HAP-1 (cell line): ENCODE measurements at regions not wholly inside any gene's neighbourhood (a gene's known extent, or its start where the extent isn't known, plus 50 kb on each side); places are given as distances from the start of the nearest gene placed in this dataset.
A peak's percentile ranks its signal among the peaks of the same experiment; 100 is the strongest.

ENCODE experiments used
- DNase-seq, 2 experiments: peaks; one replicate each; pipeline ENCODE4 v3.0.0-alpha.2; 2016 to 2020; ENCODE audit warnings: low spot score in 2 of 2
- H3K27me3 ChIP-seq: fragments of 250-450 bp; sonication (Bioruptor Pico); 2 replicates; pipeline ENCODE4 v1.5.1; 2020; ENCODE audit warnings: low read depth, mild to moderate bottlenecking, moderate library complexity
- H3K36me3 ChIP-seq: fragments of 250-450 bp; sonication (Bioruptor Pico); replicated peaks from 2 replicates; pipeline ENCODE4 v1.5.1; 2020; ENCODE audit warnings: mild to moderate bottlenecking
- H3K4me1 ChIP-seq: fragments of 250-450 bp; sonication (Bioruptor Pico); 2 replicates; pipeline ENCODE4 v1.5.1; 2020; ENCODE audit warnings: mild to moderate bottlenecking
- H3K4me3 ChIP-seq: fragments of 250-450 bp; sonication (Bioruptor Pico); 2 replicates; pipeline ENCODE4 v1.5.1; 2020; ENCODE audit warnings: mild to moderate bottlenecking, moderate library complexity
- H3K9me3 ChIP-seq: fragments of 250-450 bp; sonication (Bioruptor Pico); 2 replicates; pipeline ENCODE4 v1.5.1; 2020; ENCODE audit warnings: mild to moderate bottlenecking, moderate library complexity
- in situ Hi-C: fragments of 300-500 bp; cut with MboI; formaldehyde crosslinking; loops from 3 replicates; pipeline ENCODE4 v1.14.3; 2020; ENCODE audit warnings: low sequenced_read_pairs, inconsistent platforms, mixed read lengths

DNA sequence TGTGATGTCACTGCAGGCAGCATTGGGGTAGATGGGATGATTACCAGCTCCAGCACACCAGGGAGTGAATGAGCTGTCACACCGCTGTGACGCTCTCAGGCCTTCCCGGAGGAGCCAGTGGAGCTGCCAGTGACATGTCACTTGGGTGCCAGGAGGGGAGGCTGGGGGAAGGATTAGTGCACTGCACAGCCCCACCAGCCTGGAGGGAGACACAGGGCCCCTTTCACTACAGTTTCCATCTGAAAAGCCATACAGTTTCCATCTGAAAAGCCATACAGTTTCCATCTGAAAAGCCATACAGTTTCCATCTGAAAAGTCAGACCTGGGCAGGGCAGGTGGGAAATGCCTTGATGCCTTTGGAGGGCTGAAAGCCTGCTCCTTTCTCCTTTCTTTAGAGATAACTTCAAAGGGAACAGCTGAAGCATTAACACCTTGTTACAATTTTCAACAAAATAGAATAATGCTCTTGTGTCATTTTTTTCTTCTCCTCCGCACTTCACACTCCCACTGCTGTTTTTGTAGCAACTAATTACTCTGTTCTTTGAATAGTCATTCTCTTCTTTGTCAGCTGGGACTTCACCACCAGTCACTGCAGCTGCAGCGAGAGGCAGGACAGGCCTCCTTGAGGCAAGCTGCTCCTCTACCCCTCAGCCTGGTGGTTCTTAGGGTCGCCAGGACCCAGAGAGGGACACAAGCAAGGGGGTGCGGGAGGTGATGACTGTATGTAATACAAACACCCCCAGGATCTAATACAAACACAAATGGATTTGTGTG lies 256.9 kb upstream of the RGS6 start:
- Histone ChIP-seq H3K9me3 (no peaks in the 10 kb centered on the region; the same call in 1 of the 2 replicates), H3K4me3 (no peak overlapping the region), H3K36me3 (no peaks in the 10 kb centered on the region), H3K27me3 (no peaks in the 10 kb centered on the region), H3K4me1 (peaks cover 12% of the 10 kb centered on the region)
- in situ Hi-C loops = no loop called here
- DNase-seq = peak; percentile 75 to 79

DNA sequence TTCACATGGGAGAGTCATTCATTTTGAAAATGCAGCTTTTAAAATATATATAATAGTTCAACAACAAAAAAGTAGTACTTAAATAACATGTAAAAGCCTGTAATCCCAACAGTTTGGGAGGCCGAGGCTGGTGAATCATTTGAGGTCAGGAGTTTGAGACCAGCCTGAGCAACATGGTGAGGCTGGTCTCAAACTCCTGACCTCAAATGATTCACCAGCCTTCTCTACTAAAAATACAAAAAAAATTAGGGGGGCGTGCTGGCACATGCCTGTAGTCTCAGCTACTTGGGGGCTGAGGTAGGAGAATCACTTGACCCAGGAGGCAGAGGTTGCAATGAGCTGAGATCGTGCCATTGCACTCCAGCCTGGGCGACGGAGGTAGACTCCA lies 256.3 kb upstream of the RGS6 start:
- no peak for DNase-seq
- no peaks in the 10 kb centered on the region; the same call in 1 of the 2 replicates for H3K9me3 ChIP-seq
- H3K4me1 ChIP-seq = peaks cover 12% of the 10 kb centered on the region
- no peaks in the 10 kb centered on the region for H3K27me3 ChIP-seq
- no peak overlapping the region for H3K4me3 ChIP-seq
- H3K36me3 ChIP-seq = no peaks in the 10 kb centered on the region
- in situ Hi-C loops = no loop called here

DNA sequence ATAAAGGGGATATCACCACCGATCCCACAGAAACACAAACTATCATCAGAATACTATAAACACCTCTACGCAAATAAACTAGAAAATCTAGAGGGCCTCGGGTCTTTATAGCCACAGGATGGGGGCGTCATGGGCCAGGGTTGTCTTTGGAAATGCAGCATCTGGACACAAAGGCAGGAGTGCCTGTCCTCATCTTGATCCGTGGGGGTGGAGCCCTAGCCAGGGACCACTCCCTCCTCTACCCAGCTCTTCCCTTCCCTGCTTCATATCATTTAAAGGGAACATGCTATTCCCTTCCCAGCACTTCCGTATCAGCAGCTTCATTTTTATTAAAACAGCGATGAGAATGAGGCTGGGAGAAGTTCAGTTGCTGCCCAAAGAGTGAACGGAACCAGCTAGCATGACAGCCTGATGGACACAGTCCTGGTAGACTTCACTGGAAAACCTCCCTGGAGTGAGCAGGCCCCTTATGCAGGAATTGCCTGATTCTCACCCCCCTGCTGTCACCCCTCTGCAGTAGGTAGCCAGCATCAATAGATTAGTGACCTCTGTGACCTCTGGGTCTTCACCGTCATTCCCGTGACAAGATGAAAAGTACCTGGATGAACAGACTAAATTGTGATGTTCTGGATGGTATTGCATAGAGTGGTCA lies 251.4 kb upstream of the RGS6 start:
- no peak for DNase-seq

DNA sequence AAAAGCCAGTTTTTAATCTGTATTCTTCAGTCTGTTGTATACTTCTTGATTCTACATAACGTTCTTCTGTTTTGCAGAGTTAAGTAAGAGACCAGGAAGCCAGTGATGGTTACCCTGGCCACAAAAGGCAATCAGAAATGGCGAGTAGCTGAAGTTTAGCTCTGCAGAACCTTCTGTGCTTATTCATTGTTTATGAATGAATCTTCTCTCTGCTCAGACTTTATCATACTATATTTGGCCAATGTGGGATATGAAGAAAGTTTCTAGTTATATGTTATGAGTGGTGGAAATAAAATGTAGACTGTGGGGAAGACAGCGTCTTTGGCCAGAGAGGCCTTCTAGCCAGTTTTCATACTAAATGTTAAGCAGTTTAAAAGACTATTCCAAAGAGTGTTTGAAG lies 249.9 kb upstream of the RGS6 start:
- Histone ChIP-seq H3K4me1 (no peaks in the 10 kb centered on the region), H3K4me3 (no peak overlapping the region), H3K9me3 (no peaks in the 10 kb centered on the region; the same call in 1 of the 2 replicates), H3K27me3 (no peaks in the 10 kb centered on the region), H3K36me3 (no peaks in the 10 kb centered on the region)
- no peak for DNase-seq
- in situ Hi-C loops = no loop called here

More for the DNA sequence above, 251.4 kb upstream of the RGS6 start:
- Histone ChIP-seq H3K9me3 (no peaks in the 10 kb centered on the region; the same call in 1 of the 2 replicates), H3K27me3 (no peaks in the 10 kb centered on the region), H3K36me3 (no peaks in the 10 kb centered on the region), H3K4me1 (peaks cover 2% of the 10 kb centered on the region; the same call in 1 of the 2 replicates), H3K4me3 (no peak overlapping the region)
- in situ Hi-C loops = no loop called here

DNA sequence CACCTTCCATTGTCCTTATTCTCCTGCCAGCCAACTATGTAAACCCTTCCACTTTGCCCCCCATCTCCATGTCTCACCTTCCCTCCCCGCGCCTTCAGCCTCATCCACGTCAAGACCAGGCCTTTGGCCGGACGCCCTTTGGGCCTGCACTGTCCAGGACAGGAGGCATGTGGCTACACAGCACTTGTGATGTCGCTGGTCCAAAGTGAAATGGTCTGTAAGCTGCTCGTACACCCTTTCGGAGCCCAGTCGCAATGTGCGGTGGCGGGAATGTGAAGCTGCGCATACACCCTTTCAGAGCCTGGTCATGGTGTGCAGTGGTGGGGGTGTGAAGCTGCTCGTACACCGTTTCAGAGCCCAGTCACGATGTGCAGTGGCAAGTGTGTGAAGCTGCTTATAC lies 247.9 kb upstream of the RGS6 start:
- no peak for DNase-seq
- Histone ChIP-seq H3K4me1 (no peaks in the 10 kb centered on the region), H3K9me3 (no peaks in the 10 kb centered on the region), H3K36me3 (no peaks in the 10 kb centered on the region), H3K27me3 (no peaks in the 10 kb centered on the region), H3K4me3 (no peak overlapping the region)
- in situ Hi-C loops = no loop called here

DNA sequence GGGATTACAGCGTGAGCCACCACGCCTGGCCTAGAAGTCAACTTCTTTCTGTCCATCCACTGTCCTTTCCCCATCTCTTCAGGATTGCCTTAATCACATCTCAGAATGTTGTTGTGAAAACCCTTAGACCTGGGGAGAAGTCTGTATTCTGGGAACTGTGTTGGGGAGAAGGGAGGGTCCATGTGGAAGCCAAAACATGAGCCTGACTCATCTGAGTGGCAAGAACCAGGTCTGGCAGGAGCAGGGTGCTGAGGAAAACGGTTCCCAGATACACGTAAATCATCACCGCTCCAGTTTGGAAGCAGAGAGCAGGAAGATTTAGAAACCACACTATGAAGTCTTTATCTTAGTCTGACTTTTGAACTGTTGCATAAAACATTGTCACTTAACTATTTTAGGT lies 245.6 kb upstream of the RGS6 start:
- H3K4me1 ChIP-seq = no peaks in the 10 kb centered on the region
- no peaks in the 10 kb centered on the region for H3K27me3 ChIP-seq
- in situ Hi-C loops = no loop called here
- no peak for DNase-seq
- no peaks in the 10 kb centered on the region for H3K9me3 ChIP-seq
- no peak overlapping the region for H3K4me3 ChIP-seq
- no peaks in the 10 kb centered on the region for H3K36me3 ChIP-seq

DNA sequence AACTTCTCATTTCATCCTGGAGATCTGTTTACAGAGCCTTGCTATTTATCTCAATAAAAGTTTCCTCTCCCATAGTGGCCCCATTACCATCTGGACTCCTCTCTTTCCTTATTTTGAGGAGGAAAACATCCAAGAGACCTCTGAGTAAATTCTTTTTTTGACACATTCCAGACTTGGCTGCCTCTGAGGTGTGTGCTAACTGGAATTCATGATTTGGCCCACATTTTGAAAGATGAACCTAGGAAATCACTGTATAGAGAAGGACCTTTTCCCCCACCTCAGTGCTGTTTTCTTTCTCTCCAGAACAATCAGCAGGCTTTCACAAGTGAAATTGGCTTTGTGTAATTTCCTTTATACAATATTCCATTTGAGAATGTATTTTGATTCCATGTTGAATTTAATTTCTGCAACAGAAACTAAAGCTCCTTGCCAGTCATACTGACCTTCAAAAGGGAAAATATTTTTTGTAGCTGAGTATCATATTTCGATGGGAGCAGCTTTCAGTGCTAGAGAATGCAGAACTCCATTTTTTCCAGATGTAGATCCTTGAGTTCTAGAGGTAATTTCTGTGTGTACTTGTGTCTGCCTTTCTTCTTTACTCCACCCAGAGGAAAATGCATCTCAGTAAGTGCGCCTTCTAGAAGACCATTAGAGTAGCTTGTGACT lies 244.9 kb upstream of the RGS6 start:
- no peaks in the 10 kb centered on the region for H3K36me3 ChIP-seq
- H3K27me3 ChIP-seq = no peaks in the 10 kb centered on the region
- no peaks in the 10 kb centered on the region for H3K4me1 ChIP-seq
- no peak overlapping the region for H3K4me3 ChIP-seq
- in situ Hi-C loops = no loop called here
- H3K9me3 ChIP-seq = no peaks in the 10 kb centered on the region
- DNase-seq = no peak

DNA sequence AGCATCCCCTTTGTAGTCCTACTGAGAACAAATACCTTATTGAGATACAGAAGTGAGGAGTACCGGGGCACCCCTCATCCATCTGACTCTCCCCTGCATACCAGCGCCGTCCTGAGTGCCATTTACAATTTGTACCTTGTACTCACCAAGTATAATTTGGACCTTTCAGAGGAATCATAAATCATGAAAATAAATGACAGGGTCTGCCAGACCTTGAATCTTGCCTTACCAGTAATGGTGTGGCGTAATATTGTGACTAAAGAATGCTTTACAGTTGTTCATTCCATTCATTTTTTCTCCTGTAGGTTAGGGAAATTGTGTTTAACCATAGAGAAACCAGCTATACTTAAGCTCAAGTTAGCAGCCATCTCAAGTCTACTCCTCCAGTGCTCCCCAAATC lies 243.7 kb upstream of the RGS6 start:
- Histone ChIP-seq H3K4me1 (no peaks in the 10 kb centered on the region), H3K27me3 (no peaks in the 10 kb centered on the region), H3K4me3 (no peak overlapping the region), H3K9me3 (no peaks in the 10 kb centered on the region), H3K36me3 (no peaks in the 10 kb centered on the region)
- no peak for DNase-seq
- in situ Hi-C loops = no loop called here

DNA sequence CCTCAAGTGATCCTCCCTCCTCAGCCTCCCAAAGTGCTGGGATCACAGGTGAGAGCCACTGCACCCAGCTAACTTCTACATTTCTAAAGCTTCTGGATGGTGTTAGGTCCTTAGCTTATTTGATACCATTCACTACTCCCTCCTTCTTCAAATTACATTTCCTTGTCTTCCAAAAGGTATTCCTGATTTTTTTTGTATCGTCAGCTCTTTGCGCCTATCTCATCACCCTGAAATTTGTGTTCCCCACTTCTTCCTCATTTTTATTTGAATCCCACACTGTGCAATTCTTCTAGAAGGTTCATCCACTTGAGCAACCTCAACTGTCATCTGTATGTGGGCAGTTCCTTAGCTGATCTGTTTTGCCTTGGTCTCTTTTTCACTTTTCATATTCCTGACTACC lies 241.8 kb upstream of the RGS6 start:
- H3K36me3 ChIP-seq = no peaks in the 10 kb centered on the region
- H3K4me1 ChIP-seq = peaks cover 6% of the 10 kb centered on the region; the same call in 1 of the 2 replicates
- H3K9me3 ChIP-seq = no peaks in the 10 kb centered on the region
- no peak for DNase-seq
- no peaks in the 10 kb centered on the region for H3K27me3 ChIP-seq
- in situ Hi-C loops = no loop called here
- no peak overlapping the region for H3K4me3 ChIP-seq

DNA sequence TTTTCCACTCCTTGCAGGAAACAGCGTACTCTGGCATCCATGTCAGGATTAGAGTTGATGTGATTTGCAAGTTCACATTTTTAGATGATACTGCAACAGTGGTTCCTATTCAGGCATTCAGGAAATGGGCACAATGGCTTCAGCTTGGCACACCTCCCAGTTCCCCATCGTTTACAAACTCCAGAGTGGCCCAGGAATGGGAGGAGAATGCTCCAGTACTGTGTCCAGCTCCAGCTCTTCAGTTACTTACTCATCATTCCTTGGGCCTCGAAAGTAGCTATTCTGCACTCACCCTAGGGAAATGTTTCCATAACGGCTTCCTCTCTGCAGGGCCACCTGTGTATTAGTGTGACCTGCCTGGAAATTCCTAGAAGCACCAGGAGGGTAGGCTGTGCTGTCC lies 239.7 kb upstream of the RGS6 start:
- Histone ChIP-seq H3K9me3 (no peaks in the 10 kb centered on the region), H3K4me1 (peaks cover 6% of the 10 kb centered on the region; the same call in 1 of the 2 replicates), H3K4me3 (no peak overlapping the region), H3K27me3 (no peaks in the 10 kb centered on the region), H3K36me3 (no peaks in the 10 kb centered on the region)
- DNase-seq = no peak
- in situ Hi-C loops = no loop called here

DNA sequence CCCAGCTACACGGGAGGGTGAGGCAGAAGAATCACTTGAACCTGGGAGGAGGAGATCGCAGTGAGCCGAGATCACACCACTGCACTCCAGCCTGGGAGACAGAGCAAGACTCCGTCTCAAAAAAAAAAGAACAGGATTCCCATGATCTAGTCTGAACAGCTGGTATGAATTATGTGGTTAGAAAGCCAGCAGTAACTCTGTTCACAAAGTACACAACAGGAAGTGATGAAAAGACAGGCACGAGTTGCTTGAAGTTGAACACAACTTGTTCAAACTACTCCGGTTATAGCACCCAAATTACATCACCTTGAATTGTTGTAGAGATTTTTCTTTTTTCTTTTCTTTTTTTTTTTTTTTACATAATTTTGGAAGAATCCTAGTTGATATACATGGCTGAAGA lies 238.8 kb upstream of the RGS6 start:
- no peaks in the 10 kb centered on the region for H3K27me3 ChIP-seq
- H3K4me1 ChIP-seq = peaks cover 6% of the 10 kb centered on the region; the same call in 1 of the 2 replicates
- H3K9me3 ChIP-seq = no peaks in the 10 kb centered on the region
- no peak for DNase-seq
- no peaks in the 10 kb centered on the region for H3K36me3 ChIP-seq
- H3K4me3 ChIP-seq = no peak overlapping the region
- in situ Hi-C loops = no loop called here

DNA sequence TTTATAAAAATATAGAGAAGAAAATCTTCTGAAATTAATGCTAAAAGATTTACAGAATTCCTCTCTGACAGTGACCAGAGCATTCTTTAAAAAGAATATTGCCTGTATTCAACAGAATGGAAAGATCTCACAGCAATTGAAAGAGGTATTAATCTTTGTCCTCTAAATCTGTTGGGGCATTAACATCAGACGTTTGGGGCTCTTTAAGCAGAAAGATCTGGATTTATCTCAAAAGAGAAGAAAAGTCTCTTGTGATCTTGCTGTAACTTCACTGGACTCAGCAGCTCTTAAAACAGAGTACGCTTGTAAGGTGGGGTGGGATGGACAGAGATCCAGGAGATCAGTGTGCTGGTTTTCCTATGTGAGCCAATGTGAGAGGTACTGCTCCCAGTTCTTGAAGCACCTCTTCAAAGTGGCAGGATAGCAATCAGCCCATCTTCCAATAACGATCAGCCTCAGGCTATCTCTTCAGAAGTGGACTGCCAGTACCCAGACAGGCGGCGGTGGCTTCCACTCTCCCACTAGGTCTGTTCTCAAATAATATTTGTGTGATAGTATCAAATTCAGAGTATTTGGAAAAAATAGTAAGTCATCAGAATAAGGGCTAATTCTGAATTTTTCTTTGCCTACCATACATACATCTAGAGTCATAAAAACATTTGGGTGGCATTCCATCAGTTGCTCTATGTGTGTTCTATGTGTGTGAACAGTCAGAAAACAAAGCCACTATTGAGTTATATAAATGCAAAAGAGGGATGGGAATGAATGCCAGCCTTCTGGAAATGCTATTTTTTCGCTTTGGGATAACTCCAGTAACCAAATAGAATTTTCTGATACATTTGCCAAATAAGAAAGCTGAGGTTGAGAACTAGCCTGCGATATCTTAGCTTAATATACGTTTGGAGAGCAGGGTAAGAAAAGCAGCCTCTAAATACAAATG lies 237.4 kb upstream of the RGS6 start:
- no peaks in the 10 kb centered on the region for H3K9me3 ChIP-seq
- H3K4me1 ChIP-seq = peaks cover 6% of the 10 kb centered on the region; the same call in 1 of the 2 replicates
- in situ Hi-C loops = no loop called here
- DNase-seq = no peak
- no peaks in the 10 kb centered on the region for H3K36me3 ChIP-seq
- H3K4me3 ChIP-seq = no peak overlapping the region
- no peaks in the 10 kb centered on the region for H3K27me3 ChIP-seq

DNA sequence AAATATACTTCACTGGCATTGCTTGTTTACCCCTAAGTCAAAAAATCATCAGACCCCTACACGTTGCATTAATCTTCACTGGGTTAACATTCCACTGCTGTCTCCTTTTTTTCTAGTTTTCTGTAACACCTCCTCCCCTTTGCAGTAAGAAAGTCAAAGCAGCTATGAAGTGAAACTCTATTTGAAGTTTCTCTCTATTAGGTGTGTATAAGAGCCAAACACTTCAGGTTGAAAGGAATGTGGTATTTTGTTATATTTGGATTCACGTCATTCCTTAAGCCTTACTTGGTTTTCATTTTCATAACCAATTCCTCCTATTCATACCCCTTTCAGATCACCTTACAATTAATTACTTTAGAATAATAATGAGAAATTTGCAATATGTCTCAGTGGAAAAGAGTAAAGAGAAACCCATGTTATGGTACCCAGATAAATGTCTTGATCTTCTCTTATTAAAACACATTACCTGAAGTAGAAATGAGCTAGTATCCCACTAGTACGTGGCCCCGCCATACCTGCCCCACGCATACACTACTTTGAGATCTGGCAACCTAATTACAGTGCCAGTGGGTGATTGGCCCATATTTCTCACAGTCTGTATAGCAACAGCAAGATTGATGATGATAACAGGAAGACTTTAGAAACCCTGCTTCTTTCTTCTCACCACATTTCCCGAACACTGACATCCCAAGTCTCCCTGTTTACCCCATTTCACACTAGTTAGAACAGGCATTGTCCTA lies 236.4 kb upstream of the RGS6 start:
- in situ Hi-C loops = no loop called here
- H3K36me3 ChIP-seq = no peaks in the 10 kb centered on the region
- no peak for DNase-seq

More for the DNA sequence above, 236.4 kb upstream of the RGS6 start:
- Histone ChIP-seq H3K4me1 (peaks cover 6% of the 10 kb centered on the region; the same call in 1 of the 2 replicates), H3K27me3 (no peaks in the 10 kb centered on the region), H3K9me3 (no peaks in the 10 kb centered on the region), H3K4me3 (no peak overlapping the region)
